Neutrophil (primary cell): ENCODE measurements at regions not wholly inside any gene's neighbourhood (a gene's known extent, or its start where the extent isn't known, plus 50 kb on each side); places are given as distances from the start of the nearest gene placed in this dataset.
"Not testable (repeated sequence)": the region's sequence is repeated elsewhere in the genome, so short reads cannot be mapped to it uniquely, and the experiment has no call there.

Experiments used
- H3K27ac ChIP-seq: fragments of 200-600 bp; sonication (generic); 2 replicates; pipeline ENCODE4 v1.5.1; 2016; ENCODE audit warnings: mild to moderate bottlenecking, moderate library complexity
- H3K27me3 ChIP-seq: fragments of 200-600 bp; sonication (generic); 2 replicates; pipeline ENCODE4 v1.6.0; 2016; ENCODE audit warnings: mild to moderate bottlenecking
- H3K36me3 ChIP-seq: fragments of 200-600 bp; sonication (generic); 2 replicates; pipeline ENCODE4 v1.5.1; 2017
- H3K4me1 ChIP-seq, 2 experiments: fragments of 200-600 bp in 1 of 2; sonication (generic) in 1 of 2; 1 replicate in 1 of 2; 2 replicates in 1 of 2; pipeline versions ENCODE4 v1.5.1 to v1.6.1; 2013 to 2016; ENCODE audit warnings: low read depth in 1 of 2, low read length in 1 of 2, mild to moderate bottlenecking in 1 of 2, moderate library complexity in 1 of 2; ENCODE audit not compliant: control insufficient read depth in 1 of 2, insufficient read depth in 1 of 2
- H3K4me3 ChIP-seq, 2 experiments: fragments of 200-600 bp in 1 of 2; sonication (generic) in 1 of 2; 1 replicate in 1 of 2; 2 replicates in 1 of 2; pipeline ENCODE4 v1.5.1; 2013 to 2016; ENCODE audit warnings: low read depth in 1 of 2, low read length in 1 of 2, mild to moderate bottlenecking in 1 of 2, moderate library complexity in 1 of 2
- H3K9me3 ChIP-seq: fragments of 200-600 bp; sonication (generic); 2 replicates; pipeline ENCODE4 v1.5.1; 2016
- CTCF ChIP-seq: fragments of 200-600 bp; sonication (generic); IDR thresholded peaks from 2 replicates; pipeline ENCODE4 v1.5.1; 2016; ENCODE audit warnings: antibody characterized with exemption

- no peak overlapping the region for H3K27ac ChIP-seq
- no peaks in the 10 kb centered on the region for H3K9me3 ChIP-seq
- H3K27me3 ChIP-seq: no peaks in the 10 kb centered on the region
- no peaks in the 10 kb centered on the region for H3K4me1 ChIP-seq
- no peak overlapping the region for H3K4me3 ChIP-seq
- no peak for TF ChIP-seq CTCF
- H3K36me3 ChIP-seq: no peaks in the 10 kb centered on the region
Observed at GRCh38 chr2:13401312-13401711, 684.6 kb downstream of the TRIB2 start.

- Histone ChIP-seq H3K4me3 (no peak overlapping the region), H3K9me3 (no peaks in the 10 kb centered on the region)
- TF ChIP-seq CTCF: no peak
Observed at GRCh38 chr2:13413989-13414388, 697.3 kb downstream of the TRIB2 start.

GRCh38 chr2:13414897-13415296 lies 698.2 kb downstream of the TRIB2 start:
- Histone ChIP-seq H3K4me3 (no peak overlapping the region), H3K4me1 (no peaks in the 10 kb centered on the region), H3K27me3 (no peaks in the 10 kb centered on the region), H3K36me3 (no peaks in the 10 kb centered on the region), H3K27ac (no peak overlapping the region), H3K9me3 (no peaks in the 10 kb centered on the region)
- no peak for TF ChIP-seq CTCF

More at GRCh38 chr2:13413989-13414388, 697.3 kb downstream of the TRIB2 start:
- no peaks in the 10 kb centered on the region for H3K36me3 ChIP-seq
- no peaks in the 10 kb centered on the region for H3K4me1 ChIP-seq
- no peak overlapping the region for H3K27ac ChIP-seq
- no peaks in the 10 kb centered on the region for H3K27me3 ChIP-seq

- Histone ChIP-seq H3K36me3 (no peaks in the 10 kb centered on the region), H3K4me1 (no peaks in the 10 kb centered on the region), H3K27me3 (no peaks in the 10 kb centered on the region), H3K4me3 (no peak overlapping the region), H3K9me3 (no peaks in the 10 kb centered on the region), H3K27ac (no peak overlapping the region)
- TF ChIP-seq CTCF: no peak
Observed at GRCh38 chr2:13433954-13434353, 717.2 kb downstream of the TRIB2 start.

- H3K27me3 ChIP-seq, H3K4me3 ChIP-seq, H3K9me3 ChIP-seq, H3K36me3 ChIP-seq, H3K27ac ChIP-seq, H3K4me1 ChIP-seq: not testable (repeated sequence)
Observed at GRCh38 chr2:13443554-13444261, 727.0 kb downstream of the TRIB2 start.

GRCh38 chr2:13462464-13462863 lies 745.7 kb downstream of the TRIB2 start:
- no peak overlapping the region for H3K4me3 ChIP-seq
- no peaks in the 10 kb centered on the region for H3K36me3 ChIP-seq
- H3K27ac ChIP-seq: no peak overlapping the region
- H3K27me3 ChIP-seq: no peaks in the 10 kb centered on the region
- no peak for TF ChIP-seq CTCF
- H3K4me1 ChIP-seq: no peaks in the 10 kb centered on the region
- H3K9me3 ChIP-seq: no peaks in the 10 kb centered on the region
